PC-3 (cell line): ENCODE measurements at regions not wholly inside any gene's neighbourhood (a gene's known extent, or its start where the extent isn't known, plus 50 kb on each side); places are given as distances from the start of the nearest gene placed in this dataset.

Source experiments
- ATAC-seq: fragments of 200-7000 bp; cut with Tn5 transposase; 2 replicates; pipeline ENCODE4 v1.9.1; 2020; ENCODE audit warnings: mild to moderate bottlenecking, moderate library complexity
- BruUV-seq: library from RNA; stranded (reverse); fragments of 400-500 nt; replicated peaks from 2 replicates; lab custom pipeline; 2021; lab: Mats Ljungman, UMichigan
- CTCF ChIA-PET: fragments of 300-600 bp; sonication (Branson Sonifier 250); formaldehyde crosslinking; loops from one replicate; lab custom pipeline; 2022; ENCODE audit warnings: antibody characterized with exemption; lab: Charles Lee
- POLR2A ChIA-PET: fragments of 300-600 bp; sonication (Branson Sonifier 250); formaldehyde crosslinking; loops from one replicate; lab custom pipeline; 2022; ENCODE audit warnings: antibody characterized with exemption; ENCODE audit not compliant: unreplicated experiment; lab: Charles Lee
- DNase-seq: peaks from one replicate; pipeline ENCODE4 v3.0.0-alpha.2; 2015
- H2AFZ ChIP-seq: fragments of 300-600 bp; sonication (generic); 2 replicates; pipeline ENCODE4 v1.6.0; 2016; ENCODE audit warnings: antibody characterized with exemption, low read length
- H3F3A ChIP-seq: fragments of 300-600 bp; sonication (generic); one replicate; pipeline ENCODE4 v1.6.0; 2017; ENCODE audit warnings: antibody characterized with exemption, low read length, control low read depth, mild to moderate bottlenecking; ENCODE audit not compliant: unreplicated experiment
- H3K27ac ChIP-seq: fragments of 300-600 bp; sonication (generic); 2 replicates; pipeline ENCODE4 v1.5.1; 2016; ENCODE audit warnings: mild to moderate bottlenecking, low read length
- H3K27me3 ChIP-seq: fragments of 300-600 bp; sonication (generic); 2 replicates; pipeline ENCODE4 v1.6.1; 2016; ENCODE audit warnings: low read length, mixed read lengths
- H3K36me3 ChIP-seq: fragments of 300-600 bp; sonication (generic); 2 replicates; pipeline ENCODE4 v1.6.1; 2016; ENCODE audit warnings: low read depth, mixed run types, low read length, mixed read lengths
- H3K4me1 ChIP-seq: fragments of 300-600 bp; sonication (generic); 2 replicates; pipeline ENCODE4 v1.5.1; 2016; ENCODE audit warnings: low read length; ENCODE audit not compliant: insufficient read depth
- H3K4me2 ChIP-seq: fragments of 300-600 bp; sonication (generic); 2 replicates; pipeline ENCODE4 v1.6.0; 2016; ENCODE audit warnings: low read length
- H3K4me3 ChIP-seq: fragments of 300-600 bp; sonication (generic); 2 replicates; pipeline ENCODE4 v1.5.1; 2016; ENCODE audit warnings: mild to moderate bottlenecking, low read length, mixed read lengths
- H3K79me2 ChIP-seq: fragments of 300-600 bp; sonication (generic); 2 replicates; pipeline ENCODE4 v1.6.1; 2017; ENCODE audit warnings: low read length, mixed read lengths
- H3K9ac ChIP-seq: fragments of 300-600 bp; sonication (generic); 2 replicates; pipeline ENCODE4 v1.6.0; 2016; ENCODE audit warnings: mild to moderate bottlenecking, low read length
- H3K9me2 ChIP-seq: fragments of 300-600 bp; sonication (generic); replicated peaks from 2 replicates; pipeline ENCODE4 v1.6.1; 2016; ENCODE audit warnings: mixed run types, low read length, mixed read lengths
- H3K9me3 ChIP-seq: fragments of 300-600 bp; sonication (generic); 2 replicates; pipeline ENCODE4 v1.6.1; 2016; ENCODE audit warnings: low read length, mixed read lengths
- H4K20me1 ChIP-seq: fragments of 300-600 bp; sonication (generic); 2 replicates; pipeline ENCODE4 v1.6.1; 2016; ENCODE audit warnings: low read length, mixed read lengths
- EZH2 ChIP-seq: fragments of 300-600 bp; sonication (generic); IDR thresholded peaks from one replicate; pipeline ENCODE4 v1.6.1; 2017; ENCODE audit warnings: antibody characterized with exemption, mild to moderate bottlenecking, low read length; ENCODE audit not compliant: unreplicated experiment
- EZH2phosphoT487 ChIP-seq: fragments of 300-600 bp; sonication (generic); IDR thresholded peaks from 2 replicates; pipeline ENCODE4 v1.6.1; 2018; ENCODE audit warnings: mild to moderate bottlenecking, antibody characterized with exemption, low read length, borderline replicate concordance
- intact Hi-C: fragments of 100-400 bp; cut with micrococcal nuclease; formaldehyde crosslinking; loops from 2 replicates; pipeline ENCODE4 v1.9.0; 2023
- TF ChIP-seq, protein P1 (sequence below): fragments of 300-600 bp; sonication (generic); conservative IDR thresholded peaks from 2 replicates; pipeline ENCODE4 v1.5.1; 2017; ENCODE audit warnings: antibody characterized with exemption, low read depth, mild to moderate bottlenecking, low read length

- Histone ChIP-seq H4K20me1 (no peaks in the 10 kb centered on the region), H3K27me3 (no peaks in the 10 kb centered on the region), H3K4me2 (peak overlapping the region; percentile 47), H3K79me2 (no peaks in the 10 kb centered on the region), H3K9ac (no peak overlapping the region), H3K4me1 (peaks cover 39% of the 10 kb centered on the region), H3K36me3 (no peaks in the 10 kb centered on the region), H3K9me3 (no peaks in the 10 kb centered on the region), H3K4me3 (no peak overlapping the region), H3F3A (no peaks in the 10 kb centered on the region), H3K27ac (peak overlapping the region; percentile 68), H2AFZ (no peak overlapping the region), H3K9me2 (no peaks in the 10 kb centered on the region)
- DNase-seq (peak; percentile 77), ATAC-seq (peak; percentile 77)
- BruUV-seq: no TSS peak
- POLR2A ChIA-PET: no interaction called here
- no peak for TF ChIP-seq EZH2
- TF ChIP-seq EZH2phosphoT487: no peak
- TF ChIP-seq, protein P1, sequence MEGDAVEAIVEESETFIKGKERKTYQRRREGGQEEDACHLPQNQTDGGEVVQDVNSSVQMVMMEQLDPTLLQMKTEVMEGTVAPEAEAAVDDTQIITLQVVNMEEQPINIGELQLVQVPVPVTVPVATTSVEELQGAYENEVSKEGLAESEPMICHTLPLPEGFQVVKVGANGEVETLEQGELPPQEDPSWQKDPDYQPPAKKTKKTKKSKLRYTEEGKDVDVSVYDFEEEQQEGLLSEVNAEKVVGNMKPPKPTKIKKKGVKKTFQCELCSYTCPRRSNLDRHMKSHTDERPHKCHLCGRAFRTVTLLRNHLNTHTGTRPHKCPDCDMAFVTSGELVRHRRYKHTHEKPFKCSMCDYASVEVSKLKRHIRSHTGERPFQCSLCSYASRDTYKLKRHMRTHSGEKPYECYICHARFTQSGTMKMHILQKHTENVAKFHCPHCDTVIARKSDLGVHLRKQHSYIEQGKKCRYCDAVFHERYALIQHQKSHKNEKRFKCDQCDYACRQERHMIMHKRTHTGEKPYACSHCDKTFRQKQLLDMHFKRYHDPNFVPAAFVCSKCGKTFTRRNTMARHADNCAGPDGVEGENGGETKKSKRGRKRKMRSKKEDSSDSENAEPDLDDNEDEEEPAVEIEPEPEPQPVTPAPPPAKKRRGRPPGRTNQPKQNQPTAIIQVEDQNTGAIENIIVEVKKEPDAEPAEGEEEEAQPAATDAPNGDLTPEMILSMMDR: no peak
- CTCF ChIA-PET: no interaction called here
- intact Hi-C loops: no loop called here
These were observed 149.9 kb upstream of the HMHB1 start for GRCh38 chr5:143662020-143662419.

DNA sequence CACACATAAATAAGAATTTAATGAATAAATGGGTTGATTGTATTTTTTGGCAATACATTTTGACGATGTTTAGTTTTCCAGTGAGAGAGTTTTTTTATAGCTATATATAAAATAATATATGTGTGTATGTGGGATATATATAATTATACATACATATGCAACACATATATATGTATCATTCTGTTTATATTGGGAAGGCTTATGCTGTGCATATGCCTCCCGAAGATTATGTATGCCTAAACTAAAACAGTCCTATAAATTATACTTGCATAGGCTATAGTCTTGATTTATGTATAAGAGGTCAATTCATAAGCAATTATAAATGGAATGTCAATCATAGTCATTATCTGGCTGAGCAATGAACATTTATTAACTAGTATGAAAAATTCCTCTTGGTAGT is 151.3 kb upstream of the HMHB1 start:
- no peak overlapping the region for H3K27ac ChIP-seq

GRCh38 chr5:143659599-143660238 is 152.2 kb upstream of the HMHB1 start:
- no peaks in the 10 kb centered on the region for H3K79me2 ChIP-seq
- no peaks in the 10 kb centered on the region for H3K36me3 ChIP-seq
- peak overlapping the region; percentile 38 for H3K27ac ChIP-seq
- DNase-seq (peak; percentile 79), ATAC-seq (peak; percentile 70)
- H3K9ac ChIP-seq: no peak overlapping the region
- H4K20me1 ChIP-seq: no peaks in the 10 kb centered on the region
- TF ChIP-seq EZH2 (no peak), EZH2phosphoT487 (no peak)
- TF ChIP-seq, protein P1: no peak
- CTCF ChIA-PET: no interaction called here
- intact Hi-C loops: loop anchor here (1.0 to 5.0 kb wide), 3 partner anchors 15 to 107 kb away; no protein-coding TSS in a partner anchor
- H3F3A ChIP-seq: no peaks in the 10 kb centered on the region
- no peak overlapping the region for H2AFZ ChIP-seq
- H3K4me1 ChIP-seq: peaks cover 39% of the 10 kb centered on the region
- no peaks in the 10 kb centered on the region for H3K27me3 ChIP-seq
- peak overlapping the region; percentile 33 for H3K4me2 ChIP-seq
- no peaks in the 10 kb centered on the region for H3K9me3 ChIP-seq
- no TSS peak for BruUV-seq
- H3K4me3 ChIP-seq: no peak overlapping the region
- POLR2A ChIA-PET: no interaction called here
- H3K9me2 ChIP-seq: no peaks in the 10 kb centered on the region

More for the DNA sequence above, 151.3 kb upstream of the HMHB1 start:
- no peaks in the 10 kb centered on the region for H3K9me3 ChIP-seq
- no peak overlapping the region for H3K4me3 ChIP-seq
- BruUV-seq: no TSS peak
- no peaks in the 10 kb centered on the region for H3K36me3 ChIP-seq
- no peak for ATAC-seq
- H3K4me2 ChIP-seq: no peak overlapping the region
- ChIA-PET CTCF (no interaction called here), POLR2A (interaction anchor here (0.7 kb wide), 1 partner anchor 702 kb away, joined by 4 read pairs; no protein-coding TSS in a partner anchor)
- no peaks in the 10 kb centered on the region for H3K27me3 ChIP-seq
- no peaks in the 10 kb centered on the region for H3F3A ChIP-seq
- DNase-seq: no peak
- H4K20me1 ChIP-seq: no peaks in the 10 kb centered on the region
- H3K9ac ChIP-seq: no peak overlapping the region
- H3K79me2 ChIP-seq: no peaks in the 10 kb centered on the region
- no peak overlapping the region for H2AFZ ChIP-seq
- no peaks in the 10 kb centered on the region for H3K9me2 ChIP-seq
- H3K4me1 ChIP-seq: peaks cover 39% of the 10 kb centered on the region
- intact Hi-C loops: loop anchor here (2.0 kb wide), 1 partner anchor 14 kb away; no protein-coding TSS in a partner anchor
- no peak for TF ChIP-seq EZH2
- no peak for TF ChIP-seq EZH2phosphoT487
- TF ChIP-seq, protein P1: no peak
